ENCODE measurements at regions not wholly inside any gene's neighbourhood (a gene's known extent, or its start where the extent isn't known, plus 50 kb on each side); places are given as distances from the start of the nearest gene placed in this dataset.
"Not testable (repeated sequence)": the region's sequence is repeated elsewhere in the genome, so short reads cannot be mapped to it uniquely, and the experiment has no call there.

GRCh38 chr9:66752324-66752923 lies 148.1 kb upstream of the ZNF658 start:
- H3K9ac ChIP-seq (ENCODE audit: low read depth in 1 of 2, low read length in 2 of 2); H3K27me3 ChIP-seq (ENCODE audit: control insufficient read depth in 4 of 4, insufficient read depth in 4 of 4, low read length in 3 of 4); H3K4me1 ChIP-seq (ENCODE audit: control insufficient read depth in 4 of 4, insufficient read depth in 4 of 4, low read length in 3 of 4); H3K27ac ChIP-seq (ENCODE audit: low read depth in 1 of 2, low read length in 2 of 2); DNase-seq (ENCODE audit: low spot score); H3K36me3 ChIP-seq (ENCODE audit: control insufficient read depth in 4 of 4, insufficient read depth in 3 of 4, low read depth in 1 of 4, low read length in 3 of 4); H3K9me3 ChIP-seq (ENCODE audit: control insufficient read depth in 4 of 4, low read length in 3 of 4); H3K4me3 ChIP-seq (ENCODE audit: low read depth in 1 of 3, low read length in 3 of 3): not testable (repeated sequence)
- 84% methylated on average over 9 of the region's 15 CpGs for WGBS

GRCh38 chr9:66759825-66760492 lies 140.6 kb upstream of the ZNF658 start:
- 35% methylated on average over 3 of the region's 7 CpGs for WGBS

GRCh38 chr9:66764799-66765493 lies 135.6 kb upstream of the ZNF658 start:
- H3K36me3 ChIP-seq (ENCODE audit: control insufficient read depth in 4 of 4, insufficient read depth in 3 of 4, low read depth in 1 of 4, low read length in 3 of 4); H3K4me3 ChIP-seq (ENCODE audit: low read depth in 1 of 3, low read length in 3 of 3): not testable (repeated sequence)
- WGBS, result no CpG with 5 or more reads among the region's 3 CpGs

More at GRCh38 chr9:66759825-66760492, 140.6 kb upstream of the ZNF658 start:
- not testable (repeated sequence) for H3K9me3 ChIP-seq (ENCODE audit: control insufficient read depth in 4 of 4, low read length in 3 of 4); H3K9ac ChIP-seq (ENCODE audit: low read depth in 1 of 2, low read length in 2 of 2); H3K4me3 ChIP-seq (ENCODE audit: low read depth in 1 of 3, low read length in 3 of 3); H3K4me1 ChIP-seq (ENCODE audit: control insufficient read depth in 4 of 4, insufficient read depth in 4 of 4, low read length in 3 of 4); DNase-seq (ENCODE audit: low spot score); H3K27me3 ChIP-seq (ENCODE audit: control insufficient read depth in 4 of 4, insufficient read depth in 4 of 4, low read length in 3 of 4); H3K27ac ChIP-seq (ENCODE audit: low read depth in 1 of 2, low read length in 2 of 2); H3K36me3 ChIP-seq (ENCODE audit: control insufficient read depth in 4 of 4, insufficient read depth in 3 of 4, low read depth in 1 of 4, low read length in 3 of 4)

GRCh38 chr9:66765531-66765930 lies 135.0 kb upstream of the ZNF658 start:
- not testable (repeated sequence) for H3K36me3 ChIP-seq (ENCODE audit: control insufficient read depth in 4 of 4, insufficient read depth in 3 of 4, low read depth in 1 of 4, low read length in 3 of 4); DNase-seq (ENCODE audit: low spot score); H3K27me3 ChIP-seq (ENCODE audit: control insufficient read depth in 4 of 4, insufficient read depth in 4 of 4, low read length in 3 of 4); H3K9ac ChIP-seq (ENCODE audit: low read depth in 1 of 2, low read length in 2 of 2); H3K27ac ChIP-seq (ENCODE audit: low read depth in 1 of 2, low read length in 2 of 2); H3K4me3 ChIP-seq (ENCODE audit: low read depth in 1 of 3, low read length in 3 of 3); H3K9me3 ChIP-seq (ENCODE audit: control insufficient read depth in 4 of 4, low read length in 3 of 4); H3K4me1 ChIP-seq (ENCODE audit: control insufficient read depth in 4 of 4, insufficient read depth in 4 of 4, low read length in 3 of 4)
- WGBS, result no CpG with 5 or more reads among the region's 2 CpGs

More at GRCh38 chr9:66764799-66765493, 135.6 kb upstream of the ZNF658 start:
- H3K27me3 ChIP-seq (ENCODE audit: control insufficient read depth in 4 of 4, insufficient read depth in 4 of 4, low read length in 3 of 4); DNase-seq (ENCODE audit: low spot score); H3K9me3 ChIP-seq (ENCODE audit: control insufficient read depth in 4 of 4, low read length in 3 of 4); H3K4me1 ChIP-seq (ENCODE audit: control insufficient read depth in 4 of 4, insufficient read depth in 4 of 4, low read length in 3 of 4); H3K9ac ChIP-seq (ENCODE audit: low read depth in 1 of 2, low read length in 2 of 2); H3K27ac ChIP-seq (ENCODE audit: low read depth in 1 of 2, low read length in 2 of 2): not testable (repeated sequence)

- WGBS, result no CpG with 5 or more reads among the region's 2 CpGs
- DNase-seq (ENCODE audit: low spot score), result not testable (repeated sequence)
Measured at GRCh38 chr9:66771504-66771903, 129.0 kb upstream of the ZNF658 start.

GRCh38 chr9:66774618-66775017 lies 125.9 kb upstream of the ZNF658 start:
- 90% methylated on average over 7 of the region's 8 CpGs for WGBS
- not testable (repeated sequence) for H3K4me3 ChIP-seq (ENCODE audit: low read depth in 1 of 3, low read length in 3 of 3); DNase-seq (ENCODE audit: low spot score); H3K9me3 ChIP-seq (ENCODE audit: control insufficient read depth in 4 of 4, low read length in 3 of 4); H3K9ac ChIP-seq (ENCODE audit: low read depth in 1 of 2, low read length in 2 of 2); H3K27ac ChIP-seq (ENCODE audit: low read depth in 1 of 2, low read length in 2 of 2); H3K4me1 ChIP-seq (ENCODE audit: control insufficient read depth in 4 of 4, insufficient read depth in 4 of 4, low read length in 3 of 4); H3K36me3 ChIP-seq (ENCODE audit: control insufficient read depth in 4 of 4, insufficient read depth in 3 of 4, low read depth in 1 of 4, low read length in 3 of 4); H3K27me3 ChIP-seq (ENCODE audit: control insufficient read depth in 4 of 4, insufficient read depth in 4 of 4, low read length in 3 of 4)

More at GRCh38 chr9:66771504-66771903, 129.0 kb upstream of the ZNF658 start:
- not testable (repeated sequence) for H3K27me3 ChIP-seq (ENCODE audit: control insufficient read depth in 4 of 4, insufficient read depth in 4 of 4, low read length in 3 of 4); H3K9ac ChIP-seq (ENCODE audit: low read depth in 1 of 2, low read length in 2 of 2); H3K27ac ChIP-seq (ENCODE audit: low read depth in 1 of 2, low read length in 2 of 2); H3K9me3 ChIP-seq (ENCODE audit: control insufficient read depth in 4 of 4, low read length in 3 of 4); H3K4me3 ChIP-seq (ENCODE audit: low read depth in 1 of 3, low read length in 3 of 3); H3K36me3 ChIP-seq (ENCODE audit: control insufficient read depth in 4 of 4, insufficient read depth in 3 of 4, low read depth in 1 of 4, low read length in 3 of 4); H3K4me1 ChIP-seq (ENCODE audit: control insufficient read depth in 4 of 4, insufficient read depth in 4 of 4, low read length in 3 of 4)

GRCh38 chr9:66779944-66780661 lies 120.4 kb upstream of the ZNF658 start:
- 92% methylated on average over 3 of the region's 7 CpGs for WGBS
- not testable (repeated sequence) for DNase-seq (ENCODE audit: low spot score); H3K9me3 ChIP-seq (ENCODE audit: control insufficient read depth in 4 of 4, low read length in 3 of 4); H3K36me3 ChIP-seq (ENCODE audit: control insufficient read depth in 4 of 4, insufficient read depth in 3 of 4, low read depth in 1 of 4, low read length in 3 of 4); H3K27me3 ChIP-seq (ENCODE audit: control insufficient read depth in 4 of 4, insufficient read depth in 4 of 4, low read length in 3 of 4); H3K27ac ChIP-seq (ENCODE audit: low read depth in 1 of 2, low read length in 2 of 2); H3K4me3 ChIP-seq (ENCODE audit: low read depth in 1 of 3, low read length in 3 of 3); H3K4me1 ChIP-seq (ENCODE audit: control insufficient read depth in 4 of 4, insufficient read depth in 4 of 4, low read length in 3 of 4); H3K9ac ChIP-seq (ENCODE audit: low read depth in 1 of 2, low read length in 2 of 2)

- not testable (repeated sequence) for H3K4me3 ChIP-seq (ENCODE audit: low read depth in 1 of 3, low read length in 3 of 3); H3K4me1 ChIP-seq (ENCODE audit: control insufficient read depth in 4 of 4, insufficient read depth in 4 of 4, low read length in 3 of 4); H3K9me3 ChIP-seq (ENCODE audit: control insufficient read depth in 4 of 4, low read length in 3 of 4); H3K36me3 ChIP-seq (ENCODE audit: control insufficient read depth in 4 of 4, insufficient read depth in 3 of 4, low read depth in 1 of 4, low read length in 3 of 4); H3K27ac ChIP-seq (ENCODE audit: low read depth in 1 of 2, low read length in 2 of 2); H3K27me3 ChIP-seq (ENCODE audit: control insufficient read depth in 4 of 4, insufficient read depth in 4 of 4, low read length in 3 of 4); H3K9ac ChIP-seq (ENCODE audit: low read depth in 1 of 2, low read length in 2 of 2); DNase-seq (ENCODE audit: low spot score)
- 0% methylated on average over 1 of the region's 1 CpG for WGBS
Measured at GRCh38 chr9:66781240-66781639, 119.3 kb upstream of the ZNF658 start.

Data from liver (tissue), 6 donors.